ENCODE measurements at regions not wholly inside any gene's neighbourhood (a gene's known extent, or its start where the extent isn't known, plus 50 kb on each side); places are given as distances from the start of the nearest gene placed in this dataset.

GRCh38 chr2:198950803-198951202 is 506.9 kb downstream of the SATB2 start:
- no peak overlapping the region for H3K27ac Mint-ChIP-seq

GRCh38 chr2:198945496-198945895 is 512.2 kb downstream of the SATB2 start:
- Mint-ChIP-seq H3K9me3 (no peaks in the 10 kb centered on the region), H3K27ac (no peak overlapping the region), H3K27me3 (no peaks in the 10 kb centered on the region), H3K4me3 (no peak overlapping the region), H3K4me1 (no peaks in the 10 kb centered on the region), H3K36me3 (no peaks in the 10 kb centered on the region)
- CTCF ChIA-PET: no interaction called here
- DNase-seq: no peak

More at GRCh38 chr2:198950803-198951202, 506.9 kb downstream of the SATB2 start:
- Mint-ChIP-seq H3K4me1 (no peaks in the 10 kb centered on the region), H3K4me3 (no peak overlapping the region), H3K36me3 (no peaks in the 10 kb centered on the region), H3K9me3 (no peaks in the 10 kb centered on the region), H3K27me3 (no peaks in the 10 kb centered on the region)
- no peak for DNase-seq
- CTCF ChIA-PET: no interaction called here

GRCh38 chr2:198930170-198930569 is 527.6 kb downstream of the SATB2 start:
- Mint-ChIP-seq H3K27me3 (no peaks in the 10 kb centered on the region), H3K4me1 (no peaks in the 10 kb centered on the region), H3K9me3 (no peaks in the 10 kb centered on the region), H3K4me3 (no peak overlapping the region), H3K36me3 (no peaks in the 10 kb centered on the region), H3K27ac (no peak overlapping the region)
- DNase-seq: no peak
- CTCF ChIA-PET: no interaction called here

GRCh38 chr2:198928026-198928425 is 529.7 kb downstream of the SATB2 start:
- no peak for DNase-seq
- Mint-ChIP-seq H3K27ac (no peak overlapping the region), H3K36me3 (no peaks in the 10 kb centered on the region), H3K4me1 (no peaks in the 10 kb centered on the region), H3K27me3 (no peaks in the 10 kb centered on the region), H3K4me3 (no peak overlapping the region), H3K9me3 (no peaks in the 10 kb centered on the region)
- CTCF ChIA-PET: no interaction called here

GRCh38 chr2:198917926-198918720 is 539.6 kb downstream of the SATB2 start:
- no peak for DNase-seq
- H3K36me3 Mint-ChIP-seq: no peaks in the 10 kb centered on the region
- no peak overlapping the region for H3K4me3 Mint-ChIP-seq
- CTCF ChIA-PET: interaction anchor here (0.6 kb wide), 1 partner anchor 822 kb away, joined by 3 read pairs; no protein-coding TSS in a partner anchor
- H3K27ac Mint-ChIP-seq: no peak overlapping the region
- no peaks in the 10 kb centered on the region for H3K27me3 Mint-ChIP-seq
- no peaks in the 10 kb centered on the region for H3K4me1 Mint-ChIP-seq
- no peaks in the 10 kb centered on the region for H3K9me3 Mint-ChIP-seq

GRCh38 chr2:198917275-198917674 is 540.5 kb downstream of the SATB2 start:
- no peak for DNase-seq
- Mint-ChIP-seq H3K9me3 (no peaks in the 10 kb centered on the region), H3K4me1 (no peaks in the 10 kb centered on the region), H3K36me3 (no peaks in the 10 kb centered on the region), H3K4me3 (no peak overlapping the region), H3K27me3 (no peaks in the 10 kb centered on the region), H3K27ac (no peak overlapping the region)
- CTCF ChIA-PET: interaction anchor here (0.6 kb wide), 1 partner anchor 823 kb away, joined by 3 read pairs; no protein-coding TSS in a partner anchor

GRCh38 chr2:198916548-198917080 is 541.1 kb downstream of the SATB2 start:
- H3K4me1 Mint-ChIP-seq: no peaks in the 10 kb centered on the region
- CTCF ChIA-PET: no interaction called here
- no peaks in the 10 kb centered on the region for H3K36me3 Mint-ChIP-seq
- no peak overlapping the region for H3K27ac Mint-ChIP-seq
- DNase-seq: no peak
- no peaks in the 10 kb centered on the region for H3K27me3 Mint-ChIP-seq
- no peak overlapping the region for H3K4me3 Mint-ChIP-seq
- no peaks in the 10 kb centered on the region for H3K9me3 Mint-ChIP-seq

GRCh38 chr2:198913394-198914152 is 544.2 kb downstream of the SATB2 start:
- no peak overlapping the region for H3K4me3 Mint-ChIP-seq
- no peaks in the 10 kb centered on the region for H3K9me3 Mint-ChIP-seq
- H3K27ac Mint-ChIP-seq: no peak overlapping the region
- CTCF ChIA-PET: no interaction called here
- no peaks in the 10 kb centered on the region for H3K27me3 Mint-ChIP-seq
- H3K4me1 Mint-ChIP-seq: no peaks in the 10 kb centered on the region
- no peaks in the 10 kb centered on the region for H3K36me3 Mint-ChIP-seq
- DNase-seq: no peak

GRCh38 chr2:198909525-198910267 is 548.0 kb downstream of the SATB2 start:
- Mint-ChIP-seq H3K4me3 (no peak overlapping the region), H3K4me1 (no peaks in the 10 kb centered on the region), H3K36me3 (no peaks in the 10 kb centered on the region), H3K27me3 (no peaks in the 10 kb centered on the region), H3K9me3 (no peaks in the 10 kb centered on the region), H3K27ac (no peak overlapping the region)
- DNase-seq: no peak
- CTCF ChIA-PET: no interaction called here

GRCh38 chr2:198905881-198906612 is 551.7 kb downstream of the SATB2 start:
- no peaks in the 10 kb centered on the region for H3K9me3 Mint-ChIP-seq
- no peaks in the 10 kb centered on the region for H3K4me1 Mint-ChIP-seq
- no peaks in the 10 kb centered on the region for H3K36me3 Mint-ChIP-seq
- H3K4me3 Mint-ChIP-seq: no peak overlapping the region
- no peak for DNase-seq
- CTCF ChIA-PET: no interaction called here
- no peaks in the 10 kb centered on the region for H3K27me3 Mint-ChIP-seq
- no peak overlapping the region for H3K27ac Mint-ChIP-seq

GRCh38 chr2:198901894-198902293 is 555.8 kb downstream of the SATB2 start:
- no peak for DNase-seq
- H3K36me3 Mint-ChIP-seq: no peaks in the 10 kb centered on the region
- H3K9me3 Mint-ChIP-seq: no peaks in the 10 kb centered on the region
- no peaks in the 10 kb centered on the region for H3K4me1 Mint-ChIP-seq
- H3K4me3 Mint-ChIP-seq: no peak overlapping the region
- H3K27ac Mint-ChIP-seq: no peak overlapping the region
- H3K27me3 Mint-ChIP-seq: no peaks in the 10 kb centered on the region
- CTCF ChIA-PET: no interaction called here

GRCh38 chr2:198900141-198900540 is 557.6 kb downstream of the SATB2 start:
- Mint-ChIP-seq H3K9me3 (no peaks in the 10 kb centered on the region), H3K27ac (no peak overlapping the region), H3K36me3 (no peaks in the 10 kb centered on the region), H3K4me3 (no peak overlapping the region), H3K4me1 (no peaks in the 10 kb centered on the region), H3K27me3 (no peaks in the 10 kb centered on the region)
- CTCF ChIA-PET: no interaction called here
- DNase-seq: no peak

- Mint-ChIP-seq H3K27me3 (no peaks in the 10 kb centered on the region), H3K9me3 (peaks cover 4% of the 10 kb centered on the region), H3K4me3 (no peak overlapping the region), H3K27ac (no peak overlapping the region), H3K4me1 (no peaks in the 10 kb centered on the region), H3K36me3 (no peaks in the 10 kb centered on the region)
- no peak for DNase-seq
- CTCF ChIA-PET: no interaction called here
Measured at GRCh38 chr2:198890490-198890889, 567.2 kb downstream of the SATB2 start.

GRCh38 chr2:198883604-198884003 is 574.1 kb downstream of the SATB2 start:
- CTCF ChIA-PET: interaction anchor here (1.1 kb wide), 1 partner anchor 605 kb away, joined by 3 read pairs; no protein-coding TSS in a partner anchor
- Mint-ChIP-seq H3K9me3 (no peaks in the 10 kb centered on the region), H3K27me3 (no peaks in the 10 kb centered on the region), H3K27ac (no peak overlapping the region), H3K4me1 (no peaks in the 10 kb centered on the region), H3K36me3 (no peaks in the 10 kb centered on the region), H3K4me3 (no peak overlapping the region)
- no peak for DNase-seq

Data from activated naive CD4-positive, alpha-beta T cell treated with anti-CD3 and anti-CD28 coated beads, Interleukin-2, amount 10 ng/mL, durations not matched to agents 7 days and 5 days (primary cell).